ENCODE measurements at regions not wholly inside any gene's neighbourhood (a gene's known extent, or its start where the extent isn't known, plus 50 kb on each side); places are given as distances from the start of the nearest gene placed in this dataset.

DNA sequence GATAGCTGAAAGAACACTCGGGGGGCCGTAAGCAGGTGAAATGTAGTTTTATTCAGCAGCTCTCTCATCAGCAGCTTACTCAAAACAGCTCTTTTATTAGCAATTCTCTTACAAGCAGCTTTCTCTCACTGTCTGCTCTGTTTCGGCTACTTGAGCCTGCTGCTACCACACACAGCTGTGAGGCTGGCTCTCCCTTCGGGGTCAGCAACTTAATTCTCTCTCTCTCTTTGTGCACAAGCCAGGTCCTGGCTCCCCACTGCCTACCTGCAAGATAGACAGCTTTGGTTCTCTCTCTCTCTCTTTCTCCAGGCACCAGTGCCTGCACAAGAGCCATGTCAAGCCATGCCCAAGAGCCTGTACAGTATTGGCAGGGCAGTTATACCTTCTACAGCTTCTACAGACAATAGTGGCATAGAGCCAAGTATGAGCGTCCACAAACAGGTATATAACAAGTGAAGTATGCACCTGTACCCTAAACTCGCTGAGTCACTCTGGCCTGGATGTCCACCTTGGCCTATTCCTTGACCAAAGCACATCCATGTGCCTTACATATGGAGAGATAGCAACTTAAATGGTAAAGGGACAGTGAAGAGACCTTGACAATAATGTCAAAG, 110.8 kb downstream of the MTNR1B start:
- DNase-seq = no peak

DNA sequence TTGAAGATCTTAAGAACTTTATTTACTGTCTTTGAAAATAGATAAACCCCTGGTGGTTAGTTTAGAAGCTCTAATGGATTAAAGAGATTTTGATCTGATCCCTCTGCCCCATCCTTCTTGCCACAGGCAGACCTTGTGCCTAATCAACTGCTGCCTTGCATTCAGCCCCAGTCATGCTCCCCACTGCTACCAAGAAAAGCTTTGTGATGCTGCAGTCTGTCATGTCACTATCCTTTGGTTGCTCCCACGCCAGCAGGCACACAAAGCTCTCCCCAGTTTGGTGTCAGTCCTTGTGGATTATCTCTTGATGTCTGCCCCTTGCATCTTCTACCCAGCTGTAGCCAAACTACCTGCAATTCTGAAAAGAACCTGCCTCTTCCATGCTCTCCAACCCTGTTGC, 112.2 kb downstream of the MTNR1B start:
- DNase-seq = no peak

DNA sequence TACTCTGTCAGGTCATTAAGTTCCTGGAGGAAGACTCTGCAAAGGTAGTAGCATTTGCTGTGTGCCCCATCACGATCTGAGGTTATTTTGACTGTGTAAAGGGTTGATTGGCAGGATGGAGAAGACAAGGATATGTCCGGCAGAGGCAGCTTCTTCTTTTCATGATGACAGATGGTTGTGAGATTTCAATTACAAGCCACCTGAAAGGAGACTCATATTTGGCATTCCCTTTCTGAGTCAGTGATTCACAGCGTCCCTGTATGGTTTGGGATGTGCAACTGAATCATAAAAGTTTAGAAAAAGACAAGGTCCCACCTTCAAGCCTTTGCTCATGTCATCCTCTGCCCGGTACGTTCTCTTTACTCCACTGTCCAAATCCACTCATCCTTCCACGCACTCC, 113.4 kb downstream of the MTNR1B start:
- DNase-seq = no peak

- peak; percentile 2 for DNase-seq
These were observed 112.9 kb downstream of the SLC36A4 start for GRCh38 chr11:93084727-93085505.

DNA sequence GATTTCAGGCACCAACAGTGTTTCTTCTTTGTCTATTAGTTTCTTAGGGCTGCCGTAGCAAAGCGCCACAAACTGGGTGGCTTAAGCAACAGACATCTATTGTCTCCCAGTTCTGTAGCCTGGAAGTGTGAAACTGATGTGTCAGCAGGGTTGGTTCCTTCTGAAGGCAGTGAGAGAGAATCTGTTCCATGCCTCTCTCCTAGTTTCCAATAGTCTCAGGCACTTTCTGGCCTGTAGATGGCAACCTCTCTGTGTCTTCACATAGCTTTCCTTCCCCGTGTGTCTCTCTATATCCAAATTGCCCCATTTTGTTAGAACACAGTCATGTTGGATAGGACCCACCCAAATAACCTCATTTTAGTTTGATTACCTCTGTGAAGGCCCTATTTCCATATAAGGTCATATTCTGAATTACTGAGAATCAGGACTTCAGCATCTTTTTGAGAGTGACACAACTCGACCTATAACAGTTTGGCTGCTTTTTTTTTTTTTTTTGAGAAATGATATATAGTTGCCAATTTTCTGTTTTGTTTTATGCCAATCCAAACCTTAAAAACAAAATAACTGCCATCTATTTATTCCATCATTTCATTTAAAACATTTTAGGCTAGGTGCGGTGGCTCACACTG, 108.2 kb downstream of the SLC36A4 start:
- peak; percentile 34 for DNase-seq
